BJ (cell line): ENCODE measurements at regions not wholly inside any gene's neighbourhood (a gene's known extent, or its start where the extent isn't known, plus 50 kb on each side); places are given as distances from the start of the nearest gene placed in this dataset.

ENCODE experiments used
- CTCF ChIA-PET: fragments of 350-600 bp; formaldehyde crosslinking; extraction: SDS; loops from one replicate; lab custom pipeline; 2021; ENCODE audit warnings: antibody characterized with exemption, inconsistent platforms; lab: Yijun Ruan, JAX
- POLR2A ChIA-PET: fragments of 300-600 bp; sonication (Branson Sonifier 250); formaldehyde crosslinking; extraction: SDS; loops from one replicate; lab custom pipeline; 2021; ENCODE audit warnings: antibody characterized with exemption; lab: Charles Lee
- DNase-seq: peaks from one replicate; pipeline ENCODE4 v3.0.0-alpha.2; 2011; ENCODE audit warnings: low read depth
- H3K27me3 ChIP-seq: 2 replicates; pipeline ENCODE4 v1.6.0; 2011; ENCODE audit warnings: low read length; ENCODE audit not compliant: control insufficient read depth, insufficient read depth
- H3K36me3 ChIP-seq: 2 replicates; pipeline ENCODE4 v1.5.1; 2011; ENCODE audit warnings: low read length; ENCODE audit not compliant: control insufficient read depth, insufficient read depth
- H3K4me3 ChIP-seq: 2 replicates; pipeline ENCODE4 v1.5.1; 2011; ENCODE audit warnings: low read depth, mild to moderate bottlenecking, control low read depth, low read length
- TF ChIP-seq, protein P1 (sequence below): IDR thresholded peaks from 2 replicates; pipeline ENCODE4 v1.5.1; 2011; ENCODE audit warnings: low read depth, mild to moderate bottlenecking, control low read depth, inconsistent platforms, low read length, moderate library complexity; ENCODE audit not compliant: insufficient read depth

DNA sequence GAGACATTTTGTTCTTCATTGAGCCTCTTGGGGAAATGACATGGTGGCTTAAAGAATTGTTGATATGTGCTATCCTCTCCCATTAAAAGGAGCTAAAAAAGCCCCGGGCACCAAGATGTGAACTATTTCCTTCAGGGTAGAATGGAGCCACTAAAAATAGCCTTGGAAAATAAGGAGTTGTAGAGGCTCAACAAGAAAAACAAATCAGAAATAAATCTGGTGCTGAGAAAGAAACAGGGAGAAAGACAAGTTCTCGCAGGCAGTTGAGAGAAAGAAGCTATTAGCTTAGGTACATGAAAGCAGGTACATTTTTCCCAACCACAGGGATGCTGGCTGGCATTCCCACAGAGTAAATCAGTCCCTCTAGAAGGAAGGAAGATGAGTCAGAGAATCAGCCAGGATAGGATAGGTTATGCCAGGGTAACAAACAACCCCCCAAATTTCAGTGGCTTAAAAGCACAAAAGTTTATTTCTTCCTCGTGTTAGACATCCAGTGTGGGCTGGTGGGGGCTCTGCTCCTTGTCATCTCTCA is 134.6 kb upstream of the ADRA1B start:
- no peak for DNase-seq
- H3K4me3 ChIP-seq: no peak overlapping the region
- ChIA-PET POLR2A (no interaction called here), CTCF (no interaction called here)
- H3K27me3 ChIP-seq: no peaks in the 10 kb centered on the region
- no peaks in the 10 kb centered on the region for H3K36me3 ChIP-seq
- TF ChIP-seq, protein P1, sequence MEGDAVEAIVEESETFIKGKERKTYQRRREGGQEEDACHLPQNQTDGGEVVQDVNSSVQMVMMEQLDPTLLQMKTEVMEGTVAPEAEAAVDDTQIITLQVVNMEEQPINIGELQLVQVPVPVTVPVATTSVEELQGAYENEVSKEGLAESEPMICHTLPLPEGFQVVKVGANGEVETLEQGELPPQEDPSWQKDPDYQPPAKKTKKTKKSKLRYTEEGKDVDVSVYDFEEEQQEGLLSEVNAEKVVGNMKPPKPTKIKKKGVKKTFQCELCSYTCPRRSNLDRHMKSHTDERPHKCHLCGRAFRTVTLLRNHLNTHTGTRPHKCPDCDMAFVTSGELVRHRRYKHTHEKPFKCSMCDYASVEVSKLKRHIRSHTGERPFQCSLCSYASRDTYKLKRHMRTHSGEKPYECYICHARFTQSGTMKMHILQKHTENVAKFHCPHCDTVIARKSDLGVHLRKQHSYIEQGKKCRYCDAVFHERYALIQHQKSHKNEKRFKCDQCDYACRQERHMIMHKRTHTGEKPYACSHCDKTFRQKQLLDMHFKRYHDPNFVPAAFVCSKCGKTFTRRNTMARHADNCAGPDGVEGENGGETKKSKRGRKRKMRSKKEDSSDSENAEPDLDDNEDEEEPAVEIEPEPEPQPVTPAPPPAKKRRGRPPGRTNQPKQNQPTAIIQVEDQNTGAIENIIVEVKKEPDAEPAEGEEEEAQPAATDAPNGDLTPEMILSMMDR: no peak

DNA sequence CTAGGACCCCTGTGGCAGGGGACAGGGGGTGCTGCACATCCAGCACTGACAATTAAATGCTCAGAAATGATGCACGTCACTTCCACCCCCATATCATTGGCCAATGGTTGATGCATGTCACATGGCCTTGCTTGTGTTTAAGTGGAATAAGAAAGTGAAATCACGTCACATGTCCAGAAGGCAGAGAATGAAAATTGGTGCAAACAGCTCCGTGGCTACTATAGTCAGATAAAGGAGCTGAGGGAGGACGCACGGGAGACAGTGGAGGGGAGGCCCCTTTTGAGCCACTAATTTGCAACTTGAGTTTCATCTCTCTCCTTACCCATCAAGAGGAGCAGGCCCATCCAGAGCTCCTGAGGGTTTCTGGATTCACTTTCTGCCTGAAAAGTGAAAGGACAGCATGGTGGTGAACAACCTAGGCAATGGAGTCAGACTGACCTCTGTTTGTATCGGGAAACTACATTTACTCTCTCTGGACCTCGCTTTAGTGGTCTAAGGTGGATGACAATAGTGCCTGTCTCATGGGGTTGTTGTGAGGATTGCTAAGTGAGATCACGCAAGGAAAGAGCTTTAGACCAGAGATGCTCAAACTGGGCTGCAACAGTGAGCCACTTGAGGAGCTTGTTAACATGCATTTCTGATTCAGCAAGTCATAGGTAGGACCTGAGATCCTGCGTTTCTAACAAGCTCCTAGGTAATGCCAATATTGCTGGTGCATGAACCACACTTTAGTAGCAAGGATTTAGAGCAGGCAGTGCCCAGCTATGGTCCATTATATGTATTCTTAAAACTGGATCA is 133.9 kb upstream of the ADRA1B start:
- no peak overlapping the region for H3K4me3 ChIP-seq
- H3K36me3 ChIP-seq: no peaks in the 10 kb centered on the region
- DNase-seq: no peak
- TF ChIP-seq, protein P1: no peak
- CTCF ChIA-PET: interaction anchor here (1.1 kb wide), 1 partner anchor 7 kb away, joined by 3 read pairs; no protein-coding TSS in a partner anchor
- H3K27me3 ChIP-seq: no peaks in the 10 kb centered on the region
- POLR2A ChIA-PET: no interaction called here

DNA sequence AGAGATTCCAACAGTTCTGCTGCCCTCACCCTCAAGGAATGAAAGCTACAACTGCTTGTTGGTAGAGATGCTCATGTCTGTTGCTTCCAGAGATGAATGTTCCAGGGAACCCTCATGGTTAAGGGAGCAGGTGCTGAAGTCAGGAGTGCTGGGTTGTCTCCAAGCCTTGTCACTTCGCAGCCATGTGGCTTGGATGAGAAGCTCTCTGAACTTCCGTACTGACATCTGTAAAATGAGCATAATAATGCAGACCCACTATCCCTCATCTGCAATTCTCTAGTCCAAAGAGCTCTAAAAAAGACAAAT is 133.3 kb upstream of the ADRA1B start:
- CTCF ChIA-PET: interaction anchor here (1.1 kb wide), 1 partner anchor 8 kb away, joined by 3 read pairs; no protein-coding TSS in a partner anchor
- no peaks in the 10 kb centered on the region for H3K27me3 ChIP-seq
- TF ChIP-seq, protein P1: no peak
- no peak overlapping the region for H3K4me3 ChIP-seq
- POLR2A ChIA-PET: no interaction called here
- DNase-seq: no peak
- no peaks in the 10 kb centered on the region for H3K36me3 ChIP-seq

DNA sequence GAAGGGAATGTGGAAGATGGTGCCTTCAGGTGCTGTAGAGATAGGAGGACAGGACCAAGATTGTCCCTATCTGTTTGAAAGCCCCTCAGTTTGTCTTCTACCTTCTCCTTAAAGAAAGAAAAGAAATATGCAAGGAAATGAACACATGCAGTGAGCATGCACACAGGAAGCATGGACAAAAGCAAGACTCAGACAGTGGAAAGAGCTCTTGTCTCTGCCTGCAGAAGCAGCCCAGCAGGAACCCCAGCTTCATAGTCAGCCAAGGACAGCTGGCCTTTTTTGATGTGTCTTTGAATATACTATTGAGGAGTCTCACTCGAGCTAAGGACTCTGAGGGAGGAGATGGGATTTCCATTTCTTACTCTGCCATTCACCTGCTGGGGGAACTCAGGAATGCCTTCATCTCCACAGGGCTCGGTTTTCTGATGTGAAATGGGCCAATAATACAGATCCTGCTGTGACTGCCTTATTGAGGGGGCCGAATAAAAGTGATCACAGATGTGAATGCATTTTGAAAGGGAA is 132.5 kb upstream of the ADRA1B start:
- CTCF ChIA-PET: interaction anchor here (0.6 to 1.4 kb wide), 2 partner anchors 8 to 21 kb away, joined by 3 read pairs; no protein-coding TSS in a partner anchor
- DNase-seq: no peak
- TF ChIP-seq, protein P1: no peak

DNA sequence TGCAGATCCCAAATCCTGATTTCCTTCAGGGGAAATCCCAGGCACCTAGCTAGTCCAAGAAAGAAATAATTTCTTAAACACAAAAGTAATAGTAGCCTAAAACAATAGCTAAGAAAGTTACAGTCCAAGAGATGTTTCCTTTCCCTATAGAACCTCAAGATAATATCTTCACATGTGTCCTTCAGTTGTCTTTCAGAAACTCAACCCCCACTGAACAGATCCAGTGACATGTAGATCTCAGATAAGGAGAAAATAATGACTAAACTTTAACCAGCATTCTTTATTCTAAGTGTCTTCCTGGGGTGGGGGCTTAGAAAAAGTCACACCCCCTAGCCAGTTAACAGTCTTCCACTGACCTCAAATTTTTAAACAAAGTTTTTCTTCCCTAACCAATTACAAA is 131.3 kb upstream of the ADRA1B start:
- Histone ChIP-seq H3K27me3 (no peaks in the 10 kb centered on the region), H3K4me3 (no peak overlapping the region), H3K36me3 (no peaks in the 10 kb centered on the region)
- CTCF ChIA-PET: interaction anchor here (0.7 kb wide), 1 partner anchor 58 kb away, joined by 3 read pairs; no protein-coding TSS in a partner anchor
- no peak for DNase-seq
- TF ChIP-seq, protein P1: no peak
- POLR2A ChIA-PET: no interaction called here

More for the DNA sequence above, 132.5 kb upstream of the ADRA1B start:
- POLR2A ChIA-PET: no interaction called here
- Histone ChIP-seq H3K36me3 (no peaks in the 10 kb centered on the region), H3K4me3 (no peak overlapping the region), H3K27me3 (no peaks in the 10 kb centered on the region)
